LNCaP clone FGC (cell line): ENCODE measurements at regions not wholly inside any gene's neighbourhood (a gene's known extent, or its start where the extent isn't known, plus 50 kb on each side); places are given as distances from the start of the nearest gene placed in this dataset.

Experiments used
- DNase-seq: peaks from one replicate; pipeline ENCODE4 v3.0.0-alpha.2; 2011; ENCODE audit warnings: low read depth
- H3K4me3 ChIP-seq: 2 replicates; pipeline ENCODE4 v1.5.1; 2011; ENCODE audit warnings: mild to moderate bottlenecking, low read depth, low read length, control low read depth
- CTCF ChIP-seq: IDR thresholded peaks from 2 replicates; pipeline ENCODE4 v1.5.1; 2012; ENCODE audit warnings: mild to moderate bottlenecking; ENCODE audit not compliant: control insufficient read depth, insufficient read depth; ENCODE audit errors: extremely low read depth

- no peak overlapping the region for H3K4me3 ChIP-seq
- no peak for TF ChIP-seq CTCF
- no peak for DNase-seq
Measured at GRCh38 chr2:188833799-188834198, 140.4 kb upstream of the COL3A1 start.

GRCh38 chr2:188835006-188835405 lies 139.2 kb upstream of the COL3A1 start:
- no peak for DNase-seq
- no peak for TF ChIP-seq CTCF
- H3K4me3 ChIP-seq = no peak overlapping the region

- no peak for DNase-seq
- no peak for TF ChIP-seq CTCF
Measured at GRCh38 chr2:188835821-188836220, 138.4 kb upstream of the COL3A1 start.

GRCh38 chr2:188845692-188846091 lies 128.5 kb upstream of the COL3A1 start:
- no peak for DNase-seq
- no peak overlapping the region for H3K4me3 ChIP-seq
- TF ChIP-seq CTCF = no peak

More at GRCh38 chr2:188835821-188836220, 138.4 kb upstream of the COL3A1 start:
- H3K4me3 ChIP-seq = no peak overlapping the region

- no peak for DNase-seq
- H3K4me3 ChIP-seq = no peak overlapping the region
- no peak for TF ChIP-seq CTCF
Measured at GRCh38 chr2:188848887-188849435, 125.2 kb upstream of the COL3A1 start.

- no peak for TF ChIP-seq CTCF
- H3K4me3 ChIP-seq = no peak overlapping the region
- DNase-seq = no peak
Measured at GRCh38 chr2:188850786-188851185, 123.4 kb upstream of the COL3A1 start.

- no peak for TF ChIP-seq CTCF
- no peak for DNase-seq
- H3K4me3 ChIP-seq = no peak overlapping the region
Measured at GRCh38 chr2:188851311-188851710, 122.9 kb upstream of the COL3A1 start.
